ENCODE measurements at regions not wholly inside any gene's neighbourhood (a gene's known extent, or its start where the extent isn't known, plus 50 kb on each side); places are given as distances from the start of the nearest gene placed in this dataset.

DNA sequence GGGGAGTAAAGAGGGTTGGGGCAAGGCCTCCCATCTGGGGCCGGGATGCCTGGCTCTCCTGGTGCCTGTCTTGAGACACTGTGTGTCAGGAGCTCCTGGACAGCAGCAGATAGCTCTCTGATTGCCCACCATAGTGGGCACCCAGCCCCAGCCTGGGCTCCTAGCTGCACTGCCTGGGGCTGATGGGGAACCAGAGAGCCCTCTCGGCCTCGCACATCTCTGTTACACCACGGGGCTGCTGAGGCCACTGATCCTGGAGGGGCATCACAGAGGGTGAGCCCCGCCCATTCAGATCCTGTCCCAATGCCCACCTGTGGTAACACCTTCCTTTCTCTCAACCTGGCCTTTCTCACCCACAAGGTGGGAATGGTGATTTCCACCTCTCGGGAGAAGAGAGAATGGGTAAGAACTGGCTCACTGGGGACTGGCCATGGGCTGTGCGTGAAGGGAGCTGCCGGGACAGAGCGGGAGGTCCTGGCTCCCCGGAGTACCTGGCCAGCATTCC, 135.9 kb downstream of the URI1 start:
- no peak overlapping the region for H3K4me3 ChIP-seq (ENCODE audit: low read depth, low read length)
- TF ChIP-seq, protein P1, sequence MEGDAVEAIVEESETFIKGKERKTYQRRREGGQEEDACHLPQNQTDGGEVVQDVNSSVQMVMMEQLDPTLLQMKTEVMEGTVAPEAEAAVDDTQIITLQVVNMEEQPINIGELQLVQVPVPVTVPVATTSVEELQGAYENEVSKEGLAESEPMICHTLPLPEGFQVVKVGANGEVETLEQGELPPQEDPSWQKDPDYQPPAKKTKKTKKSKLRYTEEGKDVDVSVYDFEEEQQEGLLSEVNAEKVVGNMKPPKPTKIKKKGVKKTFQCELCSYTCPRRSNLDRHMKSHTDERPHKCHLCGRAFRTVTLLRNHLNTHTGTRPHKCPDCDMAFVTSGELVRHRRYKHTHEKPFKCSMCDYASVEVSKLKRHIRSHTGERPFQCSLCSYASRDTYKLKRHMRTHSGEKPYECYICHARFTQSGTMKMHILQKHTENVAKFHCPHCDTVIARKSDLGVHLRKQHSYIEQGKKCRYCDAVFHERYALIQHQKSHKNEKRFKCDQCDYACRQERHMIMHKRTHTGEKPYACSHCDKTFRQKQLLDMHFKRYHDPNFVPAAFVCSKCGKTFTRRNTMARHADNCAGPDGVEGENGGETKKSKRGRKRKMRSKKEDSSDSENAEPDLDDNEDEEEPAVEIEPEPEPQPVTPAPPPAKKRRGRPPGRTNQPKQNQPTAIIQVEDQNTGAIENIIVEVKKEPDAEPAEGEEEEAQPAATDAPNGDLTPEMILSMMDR (IDR thresholded peaks at IDR 0.05; ENCODE audit: borderline replicate concordance, insufficient read depth, low read depth, low read length), result no peak

DNA sequence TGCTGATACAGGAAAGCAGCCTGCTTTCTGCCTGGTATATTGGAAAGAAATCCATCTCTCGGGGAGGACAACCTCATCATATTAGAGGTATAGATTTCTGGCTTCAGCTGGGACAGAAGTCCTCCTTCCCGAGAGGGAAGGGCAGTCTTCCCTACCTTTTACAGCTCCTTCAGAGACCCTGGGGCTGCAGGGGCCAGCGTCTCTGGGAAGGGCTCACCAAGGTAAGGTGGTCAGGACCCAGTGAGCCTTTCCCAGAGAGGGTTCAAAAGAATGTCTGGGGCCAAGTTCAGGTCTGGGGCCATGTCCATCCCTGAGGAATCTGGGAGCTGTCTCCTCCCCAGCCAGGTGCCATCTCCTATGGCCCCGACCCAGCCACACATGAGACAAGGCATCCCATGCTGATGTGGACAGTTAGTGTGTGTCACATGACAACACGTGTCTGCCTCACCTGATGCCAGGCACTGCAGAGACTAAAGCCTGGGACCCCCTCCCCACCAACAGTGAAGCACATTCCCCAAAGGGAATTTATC, 136.4 kb downstream of the URI1 start:
- TF ChIP-seq, protein P1 (IDR thresholded peaks at IDR 0.05; ENCODE audit: borderline replicate concordance, insufficient read depth, low read depth, low read length), result no peak
- no peak overlapping the region for H3K4me3 ChIP-seq (ENCODE audit: low read depth, low read length)

DNA sequence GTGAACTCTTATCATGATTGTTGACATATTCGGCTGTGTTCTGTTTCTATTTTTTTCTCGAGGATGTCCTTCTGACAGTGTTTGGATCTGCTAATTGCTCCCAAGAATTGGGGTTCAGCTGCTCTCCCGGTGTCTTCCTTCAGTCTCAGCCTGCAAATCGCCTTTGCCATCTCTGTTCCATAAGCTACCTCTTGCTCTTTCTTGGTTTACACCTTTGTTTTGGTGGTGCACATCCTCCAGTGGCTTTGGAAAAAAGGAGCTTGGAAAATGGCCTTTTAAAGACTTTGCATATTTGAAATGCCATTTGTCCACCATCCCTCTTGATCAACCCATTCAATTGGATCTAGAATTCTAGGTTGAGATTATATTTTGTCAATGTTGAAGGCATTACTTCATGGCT, 137.2 kb downstream of the URI1 start:
- TF ChIP-seq, protein P1 (IDR thresholded peaks at IDR 0.05; ENCODE audit: borderline replicate concordance, insufficient read depth, low read depth, low read length), result no peak
- H3K4me3 ChIP-seq (ENCODE audit: low read depth, low read length), result no peak overlapping the region

DNA sequence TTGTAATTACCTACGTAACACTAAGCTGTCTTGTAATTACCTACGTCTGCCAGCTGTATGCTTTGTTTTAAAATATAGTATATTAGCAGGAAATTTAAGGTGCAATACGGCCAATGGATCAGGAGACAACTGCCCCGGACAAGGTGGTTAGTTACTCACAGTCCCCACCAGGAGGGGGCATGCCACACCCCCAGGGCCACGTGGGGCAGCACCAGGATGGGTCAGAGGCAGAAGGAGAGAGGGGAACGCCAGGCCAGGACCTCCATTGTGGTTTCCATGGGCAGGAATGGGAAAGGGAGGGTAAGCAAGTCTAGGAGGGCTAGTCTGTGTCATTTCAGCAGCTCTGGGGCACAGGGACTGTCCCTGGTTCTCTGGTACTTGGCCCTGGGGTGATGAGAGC, 140.1 kb downstream of the URI1 start:
- TF ChIP-seq, protein P1 (IDR thresholded peaks at IDR 0.05; ENCODE audit: borderline replicate concordance, insufficient read depth, low read depth, low read length), result no peak
- H3K4me3 ChIP-seq (ENCODE audit: low read depth, low read length), result no peak overlapping the region

DNA sequence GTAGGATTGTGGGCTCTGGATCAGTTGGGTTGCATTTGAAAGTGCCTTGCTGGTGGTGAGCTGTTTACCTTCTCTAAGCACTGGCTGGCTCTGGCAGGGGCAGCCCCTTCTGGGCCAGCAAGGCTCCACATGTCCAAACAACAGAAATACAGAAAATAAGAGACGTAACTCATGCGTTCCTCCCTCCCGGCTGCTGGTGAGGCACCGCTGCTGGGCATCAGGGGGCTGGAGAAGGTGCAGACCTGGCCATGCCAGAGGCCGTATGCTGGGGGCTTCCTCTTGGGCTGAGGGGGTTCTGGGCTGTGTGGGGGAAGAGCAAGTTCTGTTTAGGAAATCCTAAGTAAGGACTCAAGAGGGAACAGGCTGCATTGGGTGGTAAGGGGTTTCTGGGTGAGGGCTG, 140.6 kb downstream of the URI1 start:
- H3K4me3 ChIP-seq (ENCODE audit: low read depth, low read length), result no peak overlapping the region
- TF ChIP-seq, protein P1 (IDR thresholded peaks at IDR 0.05; ENCODE audit: borderline replicate concordance, insufficient read depth, low read depth, low read length), result no peak

DNA sequence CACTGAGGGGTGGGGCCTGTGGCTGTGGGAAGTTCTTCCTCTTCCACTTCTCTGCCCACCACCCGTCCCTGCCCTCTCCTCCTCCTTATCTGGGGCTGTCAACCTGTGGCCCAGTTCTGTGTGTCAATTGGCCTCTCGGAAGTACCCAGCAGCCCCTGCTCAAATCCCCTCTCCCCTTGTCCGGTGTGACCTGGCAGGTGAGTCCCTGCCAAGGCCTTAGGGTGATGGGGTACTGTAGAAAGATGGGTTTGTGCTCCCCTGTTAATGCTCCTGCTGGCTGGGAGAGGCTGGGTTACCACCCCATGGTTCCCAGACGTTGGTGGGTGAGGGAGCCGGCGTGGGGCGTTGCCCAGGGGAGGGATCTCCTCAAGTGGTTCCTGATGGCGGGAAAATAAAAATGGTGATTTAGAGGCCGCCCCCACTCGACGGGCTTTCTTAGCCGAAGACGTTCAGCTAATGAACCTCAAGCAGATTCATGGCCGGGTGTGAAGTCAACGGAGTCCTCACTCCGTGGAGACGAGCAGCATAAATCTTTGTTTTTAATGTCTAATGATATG, 141.2 kb downstream of the URI1 start:
- no peak overlapping the region for H3K4me3 ChIP-seq (ENCODE audit: low read depth, low read length)
- TF ChIP-seq, protein P1 (IDR thresholded peaks at IDR 0.05; ENCODE audit: borderline replicate concordance, insufficient read depth, low read depth, low read length), result no peak

DNA sequence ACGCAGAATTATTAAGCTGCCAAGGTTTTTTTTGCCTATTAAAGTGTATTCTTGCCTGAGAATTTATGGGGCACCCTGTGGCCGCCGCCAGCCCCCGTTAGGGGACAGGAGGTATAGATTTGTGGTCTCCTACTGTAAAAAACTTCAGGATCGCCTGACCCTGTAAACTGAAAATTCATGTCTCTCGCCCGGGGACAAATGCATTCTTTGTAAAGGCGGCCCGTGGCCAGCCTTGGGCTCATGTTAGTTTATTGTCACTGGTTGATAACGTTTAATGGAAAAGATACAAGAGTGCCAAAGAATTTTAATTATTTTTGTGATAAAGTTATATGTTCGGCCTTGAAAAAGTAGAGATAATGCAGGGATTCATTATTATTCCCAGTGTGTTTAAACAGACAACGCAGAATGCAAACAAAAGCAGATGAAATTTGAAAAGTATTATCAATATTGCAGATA, 141.7 kb downstream of the URI1 start:
- TF ChIP-seq, protein P1 (IDR thresholded peaks at IDR 0.05; ENCODE audit: borderline replicate concordance, insufficient read depth, low read depth, low read length), result no peak
- no peak overlapping the region for H3K4me3 ChIP-seq (ENCODE audit: low read depth, low read length)
